HG02763 (cell line): ENCODE measurements at regions not wholly inside any gene's neighbourhood (a gene's known extent, or its start where the extent isn't known, plus 50 kb on each side); places are given as distances from the start of the nearest gene placed in this dataset.

Experiments used
- ATAC-seq: cut with Tn5 transposase; IDR thresholded peaks from one replicate; pipeline ENCODE4 v1.9.1; 2021; ENCODE audit warnings: mild to moderate bottlenecking, moderate library complexity; ENCODE audit not compliant: unreplicated experiment

DNA sequence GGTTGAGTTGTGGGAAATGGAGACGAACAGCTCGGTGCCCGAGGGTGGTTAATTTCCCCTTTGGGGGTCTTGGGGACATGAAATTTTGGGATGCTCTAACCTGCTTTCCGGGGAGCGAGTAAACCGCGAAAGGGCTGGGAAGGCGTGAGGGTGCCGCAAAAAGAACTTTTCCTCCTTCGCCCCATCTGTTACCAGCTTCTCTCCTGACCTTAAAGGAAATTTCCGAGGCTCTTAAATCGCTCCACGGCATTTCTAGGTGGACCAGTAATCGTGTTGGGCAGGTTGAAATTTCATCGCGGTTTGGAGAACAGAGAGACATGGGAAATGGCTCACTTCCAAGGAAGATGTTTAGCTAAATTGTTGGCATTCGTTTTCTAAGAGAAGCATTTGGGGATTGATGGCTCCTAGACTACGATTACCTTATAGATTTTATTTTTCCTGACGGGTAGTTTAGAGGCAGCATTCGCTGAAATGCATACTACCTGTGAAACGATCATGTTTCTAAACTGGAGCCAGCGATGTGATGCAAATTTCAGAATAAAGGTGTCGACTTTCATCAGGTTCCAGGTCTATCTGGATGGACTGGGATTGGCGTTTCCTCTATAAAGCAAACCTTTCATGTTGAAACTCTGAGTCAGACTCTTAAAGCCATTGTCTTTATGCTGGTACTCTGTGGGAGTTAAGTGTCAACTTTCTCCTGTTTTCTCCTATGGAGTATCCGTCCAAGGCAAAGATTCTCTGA lies 414.5 kb downstream of the PCNX1 start:
- no peak for ATAC-seq

DNA sequence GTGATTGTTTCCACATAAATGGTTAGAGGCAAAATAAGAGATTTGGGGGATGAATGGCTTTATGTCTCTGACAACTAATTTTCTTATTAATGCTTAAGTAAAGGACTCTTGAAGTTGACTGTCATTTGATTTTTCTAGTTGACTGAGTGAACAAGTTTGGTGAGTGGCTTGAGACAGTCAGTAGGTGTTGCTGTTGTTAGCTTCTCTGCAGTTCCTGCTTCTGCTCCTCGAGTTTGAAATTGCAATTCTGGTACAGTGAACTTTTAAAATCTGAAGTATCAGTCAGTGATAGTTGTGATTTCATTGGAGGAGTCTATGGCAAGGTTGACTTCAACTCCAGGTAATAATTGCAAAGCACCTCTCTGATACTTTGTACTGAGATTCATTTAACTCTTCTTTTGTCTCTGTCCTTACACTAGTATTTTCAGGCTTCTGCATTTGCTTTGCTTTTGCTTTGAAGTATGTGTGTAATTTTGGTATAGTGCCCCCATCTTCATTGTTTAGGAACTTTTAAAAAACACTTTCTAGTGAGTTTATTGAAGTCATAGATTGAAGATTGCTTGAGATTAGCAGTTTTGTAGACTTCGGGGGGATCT lies 415.5 kb downstream of the PCNX1 start:
- no peak for ATAC-seq

DNA sequence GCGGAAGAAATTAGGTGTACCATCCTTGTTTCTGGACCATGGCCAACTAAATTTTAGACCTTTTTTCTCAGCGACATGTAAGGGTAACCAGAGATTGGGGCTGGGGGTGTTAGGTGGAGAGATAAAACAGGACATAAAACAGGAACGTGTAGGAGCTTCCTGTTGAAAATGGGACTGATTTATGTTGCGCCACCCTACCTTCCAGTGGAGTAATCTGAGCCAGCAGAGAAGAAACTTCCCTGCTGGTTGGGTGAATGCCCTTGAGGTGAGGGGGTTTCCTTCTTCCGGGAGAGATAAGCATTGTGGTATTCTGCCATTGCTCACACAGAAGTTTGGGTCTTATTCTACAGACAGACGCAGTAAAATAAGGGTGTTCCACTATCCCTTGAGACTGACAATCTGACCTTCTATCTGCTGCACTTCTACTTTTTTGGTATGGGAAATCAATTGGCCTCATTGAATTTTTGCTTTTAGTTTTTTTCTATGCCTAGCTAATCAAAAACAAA lies 417.6 kb downstream of the PCNX1 start:
- no peak for ATAC-seq

DNA sequence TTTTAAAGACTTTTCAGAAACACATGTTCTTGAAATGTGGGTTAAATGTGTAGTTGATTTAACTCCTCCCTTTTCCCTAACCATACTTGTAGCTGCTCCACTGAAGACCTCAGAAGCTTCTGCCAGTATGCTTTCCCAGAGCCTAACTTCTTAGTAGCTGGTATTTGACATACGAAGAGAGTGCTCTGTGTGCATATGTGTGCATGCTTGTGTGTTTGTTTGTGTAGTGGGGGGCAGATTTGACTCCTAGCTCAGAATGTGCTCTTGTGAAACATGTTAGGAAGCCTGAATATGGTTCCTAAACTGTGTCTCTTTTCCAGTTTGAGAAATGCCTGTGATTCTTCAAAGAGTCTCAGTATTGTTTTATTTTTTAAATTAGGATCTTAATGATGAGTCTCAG lies 420.4 kb downstream of the PCNX1 start:
- ATAC-seq: no peak

DNA sequence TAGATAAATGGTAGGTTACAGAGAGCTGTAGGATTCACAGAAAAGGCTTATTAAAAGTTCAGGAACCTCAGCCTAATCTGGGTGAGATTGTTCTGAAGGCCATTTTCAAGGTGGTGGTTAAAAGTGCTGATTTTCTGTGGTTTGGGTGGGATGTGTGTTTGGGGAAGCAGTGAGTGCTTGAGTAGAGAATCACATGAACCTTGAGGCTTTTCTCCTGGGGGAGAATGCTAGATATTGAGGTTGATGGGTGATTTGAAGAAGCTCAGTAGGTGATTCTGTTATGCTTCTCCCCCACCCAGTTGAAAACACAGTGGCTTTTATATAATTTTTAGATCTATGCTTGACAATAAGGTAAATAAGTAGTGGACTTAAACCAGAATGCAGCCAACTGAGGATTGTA lies 420.9 kb downstream of the PCNX1 start:
- no peak for ATAC-seq

DNA sequence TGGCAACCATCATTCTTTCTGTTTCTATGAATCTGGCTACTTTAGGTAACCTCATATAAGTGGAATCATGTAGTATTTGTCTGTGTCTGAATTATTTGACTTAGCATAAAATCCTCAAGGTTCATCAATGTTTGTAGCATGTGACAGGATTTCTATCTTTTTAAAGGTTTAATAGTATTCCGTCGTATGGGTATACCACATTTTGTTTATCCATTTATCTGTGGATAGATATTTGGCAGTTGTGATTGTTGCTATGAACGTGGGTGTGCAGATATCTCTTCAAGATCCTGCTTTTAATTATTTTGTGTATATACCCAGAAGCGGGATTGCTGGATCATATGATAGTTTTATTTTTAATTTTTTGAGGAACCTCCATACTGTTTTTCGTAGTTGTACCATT lies 421.7 kb downstream of the PCNX1 start:
- ATAC-seq: no peak

DNA sequence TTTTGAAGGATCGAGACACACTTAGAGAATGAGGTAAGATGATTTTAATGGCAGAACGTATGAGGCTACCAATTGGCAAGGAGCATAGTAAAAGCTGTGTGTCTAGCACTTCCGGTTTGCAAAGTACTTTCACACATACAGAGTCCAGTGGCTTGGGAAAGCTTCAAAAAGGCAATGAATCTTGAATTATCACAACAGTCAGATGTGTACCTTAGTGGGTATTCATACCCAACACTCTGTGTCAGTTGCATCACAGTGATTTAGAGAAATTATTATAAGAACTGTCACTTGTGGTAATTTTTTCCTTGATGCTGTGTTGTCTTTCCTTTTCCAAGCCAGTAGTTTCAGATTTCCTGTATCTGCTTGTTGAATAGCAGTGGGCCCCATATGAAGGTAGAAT lies 424.1 kb downstream of the PCNX1 start:
- no peak for ATAC-seq

DNA sequence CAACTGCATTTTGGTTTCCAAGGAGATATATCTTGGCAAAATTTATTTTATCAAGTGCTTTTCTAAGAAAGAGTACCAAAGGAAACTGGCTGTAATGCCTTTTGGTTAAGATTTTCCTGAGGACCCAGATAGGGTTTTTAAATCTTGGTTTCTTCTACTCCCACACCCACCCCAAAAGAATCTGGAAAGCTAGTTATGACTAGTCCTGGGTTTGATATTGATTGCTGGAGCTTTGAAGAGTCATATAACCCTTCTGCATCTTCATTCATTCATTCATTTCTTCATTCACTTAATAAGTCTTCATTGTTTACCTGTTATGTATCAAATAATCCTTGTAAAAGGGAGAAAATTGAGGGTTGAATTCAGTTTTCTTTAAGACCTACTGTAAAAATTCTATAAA lies 425.2 kb downstream of the PCNX1 start:
- ATAC-seq: no peak

DNA sequence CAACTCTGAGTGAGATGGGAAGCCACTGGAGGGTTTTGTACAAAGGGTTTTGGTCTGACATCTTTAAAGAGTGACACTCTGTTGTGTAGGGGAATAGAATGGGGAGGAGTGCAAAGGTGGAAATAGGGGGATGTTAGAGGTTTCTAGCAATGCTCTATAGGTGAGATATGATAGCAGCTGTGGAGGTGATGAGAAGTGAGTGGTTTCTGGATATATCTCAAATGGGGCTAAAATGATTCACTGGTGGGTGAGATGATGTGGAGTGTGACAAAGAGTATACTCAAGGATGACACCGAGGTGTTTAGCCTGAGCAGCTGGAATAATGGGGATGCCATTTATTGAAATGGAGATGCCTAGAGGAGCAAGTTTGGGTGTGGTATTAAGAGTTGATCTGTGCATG lies 426.4 kb downstream of the PCNX1 start:
- ATAC-seq: no peak

DNA sequence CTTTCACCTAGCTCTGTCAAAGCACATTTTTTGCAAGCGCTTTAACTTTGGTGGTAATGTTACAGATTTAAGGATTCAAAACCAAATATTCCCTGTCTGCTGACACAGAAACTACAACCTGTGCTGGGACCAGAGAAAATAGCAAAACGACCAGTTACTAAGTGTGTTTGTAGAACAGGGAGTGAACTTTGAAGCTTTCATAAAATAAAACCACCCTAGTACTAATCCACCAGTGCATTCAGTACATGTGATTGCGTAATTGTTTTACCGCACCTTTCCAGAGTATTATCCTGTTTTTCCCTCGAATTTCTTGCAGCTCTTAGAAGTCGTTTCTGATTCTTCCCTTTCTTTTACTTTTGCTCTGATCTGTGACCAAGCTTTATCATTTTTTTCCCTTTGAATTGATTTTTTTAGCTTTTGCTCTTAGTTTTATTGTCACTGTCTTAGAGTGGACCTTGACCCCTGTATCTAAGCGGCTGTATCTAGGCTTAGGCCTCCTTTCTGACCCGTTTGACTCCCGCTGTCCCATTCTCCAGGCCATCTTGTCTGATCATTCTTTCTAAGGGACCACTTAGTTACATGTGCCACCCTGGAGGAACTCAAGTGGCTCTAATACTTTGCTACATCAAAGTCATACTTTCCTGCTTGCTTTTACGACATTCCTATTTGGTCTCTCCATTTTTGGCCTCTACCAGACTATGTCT lies 429.4 kb downstream of the PCNX1 start:
- no peak for ATAC-seq

DNA sequence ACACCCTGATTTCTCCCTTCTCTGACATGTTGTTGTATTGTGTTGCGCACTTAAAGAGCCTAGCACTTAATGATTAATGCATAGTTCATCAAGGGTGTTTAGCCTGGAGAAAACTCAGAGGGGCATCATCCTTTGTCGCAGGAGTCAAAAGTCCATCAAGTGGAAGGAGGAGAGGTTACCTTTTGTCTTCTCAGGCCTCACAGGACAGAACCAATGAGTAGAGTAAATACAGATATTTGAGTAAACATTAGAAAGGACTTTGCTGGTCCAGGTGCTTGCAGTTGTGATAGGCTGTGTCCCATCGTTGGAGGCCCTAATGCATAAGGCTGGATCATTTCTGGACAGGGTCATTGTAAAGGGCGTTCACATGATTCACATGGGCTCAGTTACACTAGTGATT lies 430.9 kb downstream of the PCNX1 start:
- no peak for ATAC-seq

DNA sequence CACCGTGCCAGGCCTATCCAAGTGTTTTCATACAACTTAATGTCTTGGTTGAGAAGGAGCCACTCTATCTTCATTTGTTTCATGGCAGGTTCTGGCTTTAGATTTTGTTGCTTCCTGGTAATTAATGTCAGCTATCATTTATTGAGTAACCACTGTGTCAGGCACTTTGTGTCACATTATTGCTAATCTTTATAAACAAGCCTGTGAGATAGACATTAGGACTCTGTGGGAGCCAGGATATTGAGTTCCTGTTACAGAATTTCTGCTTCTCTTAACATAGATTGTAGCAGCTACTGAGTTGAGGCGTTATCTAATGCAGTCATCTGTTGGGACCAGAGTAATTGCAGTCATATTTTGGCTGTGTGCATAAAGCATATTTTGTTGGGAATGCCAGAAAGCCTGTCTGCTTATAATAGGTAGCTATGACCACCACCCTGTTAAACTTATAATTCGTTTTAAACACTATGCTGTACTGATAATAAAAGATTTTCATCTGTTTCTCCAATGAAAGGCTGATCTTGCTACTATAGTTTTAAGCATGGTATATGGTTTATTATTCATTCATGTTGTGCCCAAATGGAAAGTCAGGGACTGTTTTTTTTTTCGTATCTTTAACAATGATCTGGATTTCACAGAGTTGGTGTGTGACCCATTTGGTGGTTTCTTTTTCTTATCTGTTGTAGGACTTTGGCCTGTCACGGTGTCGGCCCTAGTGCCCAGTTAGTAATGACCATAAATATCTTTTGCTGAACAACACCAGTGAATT lies 432.6 kb downstream of the PCNX1 start:
- no peak for ATAC-seq

DNA sequence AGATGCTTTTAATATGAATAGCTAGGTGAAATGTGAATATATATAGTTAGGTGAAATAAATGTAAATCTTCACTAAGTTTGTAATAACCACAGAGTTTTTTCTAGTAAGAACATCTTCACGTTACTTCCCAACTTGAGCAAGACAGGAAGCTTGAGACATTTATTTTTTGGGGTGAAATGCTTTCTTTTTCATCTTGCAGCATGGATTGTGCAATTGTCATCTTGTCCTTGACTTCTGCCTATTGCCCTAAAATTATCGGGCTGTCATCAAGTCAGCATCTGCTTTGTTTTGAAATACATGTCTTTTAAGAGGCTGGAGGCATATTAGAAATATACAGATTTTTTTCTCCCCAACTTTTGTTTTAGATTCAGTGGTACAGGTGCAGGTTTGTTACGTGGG lies 433.9 kb downstream of the PCNX1 start:
- ATAC-seq: no peak

DNA sequence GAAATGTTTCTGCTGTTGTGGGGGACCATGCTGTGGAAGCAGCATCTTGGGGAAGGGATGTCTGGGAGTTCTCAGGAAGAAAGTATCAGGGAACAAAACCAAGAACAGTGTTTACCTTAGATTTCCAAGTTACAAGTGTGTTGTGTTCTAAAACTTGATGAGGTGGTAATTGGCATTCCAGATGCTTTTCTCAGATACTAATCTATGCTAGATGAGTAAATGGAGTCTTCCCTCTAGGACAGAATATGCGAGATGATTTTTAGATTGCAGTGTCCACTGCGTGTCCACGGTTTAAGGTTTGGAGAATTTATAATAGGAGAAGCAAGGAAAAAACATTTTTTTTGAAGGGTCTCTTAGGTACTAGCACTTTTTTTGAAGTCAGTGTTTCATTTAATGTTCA lies 436.5 kb downstream of the PCNX1 start:
- ATAC-seq: no peak

DNA sequence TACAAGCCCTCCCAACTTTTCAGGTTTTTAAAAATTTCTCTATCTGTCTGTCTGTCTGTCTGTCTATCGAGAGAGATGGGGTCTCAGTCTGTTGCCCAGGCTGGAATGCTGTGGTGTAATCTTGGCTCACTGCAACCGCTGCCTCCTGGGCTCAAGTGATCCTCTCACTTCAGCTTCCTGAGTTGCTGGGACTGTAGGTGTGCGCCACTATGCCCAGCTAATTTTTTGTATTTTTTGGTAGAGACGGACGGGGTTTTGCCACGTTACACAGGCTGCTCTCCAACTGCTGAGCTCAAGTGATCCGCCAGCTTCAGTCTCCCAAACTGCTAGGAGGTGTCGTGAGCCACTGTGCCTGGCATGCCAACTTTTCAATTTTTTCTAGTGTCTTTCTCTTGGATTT lies 437.2 kb downstream of the PCNX1 start:
- no peak for ATAC-seq

DNA sequence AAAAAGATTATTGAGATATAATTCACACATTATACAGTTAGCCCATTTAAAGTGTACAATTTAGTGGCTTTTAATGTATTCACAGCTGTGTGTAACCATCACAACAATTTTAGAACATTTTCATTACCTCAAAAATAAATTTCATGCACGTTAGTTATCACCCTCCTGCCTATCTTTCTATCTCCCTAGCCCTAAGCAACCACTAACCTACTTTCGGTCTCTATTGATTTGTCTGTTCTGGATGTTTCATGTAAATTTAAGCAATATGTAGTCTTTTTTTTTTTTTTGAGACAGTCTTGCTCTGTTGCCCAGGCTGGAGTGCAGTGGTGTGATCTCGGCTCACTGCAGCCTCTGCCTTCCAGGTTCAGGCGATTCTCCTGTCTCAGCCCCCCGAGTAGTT lies 439.4 kb downstream of the PCNX1 start:
- ATAC-seq: no peak

DNA sequence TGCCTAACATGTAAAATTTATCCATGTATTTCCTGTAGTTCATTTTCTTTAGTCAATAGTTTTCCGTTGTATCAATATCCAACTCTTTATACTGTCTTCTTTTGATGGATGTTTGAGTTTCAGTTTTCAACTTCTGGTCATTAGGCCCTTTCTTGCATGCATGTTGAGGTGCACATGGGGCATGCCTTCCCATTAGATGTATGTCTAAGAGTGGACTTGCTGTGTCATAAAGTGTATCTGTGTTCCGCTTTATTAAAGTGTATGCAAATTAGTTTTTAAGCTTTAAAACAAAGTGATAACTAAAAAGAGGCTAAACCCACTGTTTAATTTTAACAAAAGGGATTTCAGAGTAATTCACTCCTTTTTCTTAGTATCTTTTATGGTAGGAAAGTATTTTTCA lies 441.1 kb downstream of the PCNX1 start:
- no peak for ATAC-seq

DNA sequence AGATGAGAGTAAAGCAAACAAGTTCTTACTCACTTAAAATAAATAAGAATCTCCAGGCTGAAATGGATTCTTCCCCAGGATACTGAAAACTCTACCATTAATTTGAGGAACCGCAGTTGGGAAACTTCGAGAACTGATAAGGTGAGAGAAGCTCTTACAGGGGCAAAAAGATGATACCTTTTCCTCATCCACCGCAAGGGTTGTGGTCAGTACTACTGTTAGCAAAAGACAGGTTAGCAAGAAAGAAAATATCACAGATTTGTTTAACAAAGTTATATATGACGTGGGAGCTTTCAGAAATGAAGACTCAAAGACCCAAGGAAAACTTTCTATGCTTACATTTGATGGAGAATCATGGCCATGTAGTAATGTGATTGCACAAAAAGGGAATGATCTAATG lies 441.6 kb downstream of the PCNX1 start:
- ATAC-seq: no peak

DNA sequence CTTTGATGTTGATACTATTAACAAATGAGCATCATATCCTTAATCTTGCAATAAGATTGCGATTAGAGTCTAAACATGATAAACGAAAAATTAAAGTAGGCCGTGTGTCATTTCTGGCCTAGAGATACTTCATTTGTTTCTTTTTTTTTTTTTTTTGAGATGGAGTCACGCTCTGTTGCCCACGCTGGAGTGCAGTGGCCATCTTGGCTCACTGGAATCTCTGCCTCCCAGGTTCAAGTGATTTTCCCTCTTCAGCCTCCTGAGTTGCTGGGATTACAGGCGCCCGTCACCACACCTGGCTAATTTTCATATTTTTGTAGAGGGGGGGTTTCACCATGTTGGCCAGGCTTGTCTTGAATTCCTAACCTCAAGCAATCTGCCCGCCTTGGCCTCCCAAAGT lies 446.9 kb downstream of the PCNX1 start:
- no peak for ATAC-seq

DNA sequence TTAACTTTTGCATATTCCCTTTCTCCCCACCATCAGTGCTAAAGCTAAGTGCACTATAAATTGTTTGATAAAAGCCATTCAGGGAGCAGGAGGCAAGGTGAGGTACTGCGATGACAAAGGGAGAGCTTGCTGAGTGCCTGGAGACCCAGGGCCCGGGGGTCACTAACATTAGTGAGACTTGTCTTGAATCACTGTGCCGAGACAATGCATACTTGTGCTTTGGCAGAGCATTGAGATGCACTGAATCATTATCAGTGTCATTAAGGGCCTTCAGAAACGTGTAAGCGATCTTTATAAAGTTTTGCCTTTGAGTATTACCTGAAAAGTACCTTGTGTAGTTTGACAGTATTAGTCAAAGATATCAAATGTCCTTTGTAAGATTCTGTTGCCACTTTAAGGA lies 447.5 kb downstream of the PCNX1 start:
- no peak for ATAC-seq
